ENCODE measurements at regions not wholly inside any gene's neighbourhood (a gene's known extent, or its start where the extent isn't known, plus 50 kb on each side); places are given as distances from the start of the nearest gene placed in this dataset.

GRCh38 chr7:124399941-124400340, 365.7 kb downstream of the GPR37 start:
- TF ChIP-seq EZH2phosphoT487 (IDR thresholded peaks at IDR 0.05; ENCODE audit: insufficient read depth, low read depth) (no peak), EZH2 (IDR thresholded peaks at IDR 0.05; ENCODE audit: insufficient read depth, poor library complexity, severe bottlenecking) (no peak)

Measured in GM23248 (cell line).